Calu3 (cell line): ENCODE measurements at regions not wholly inside any gene's neighbourhood (a gene's known extent, or its start where the extent isn't known, plus 50 kb on each side); places are given as distances from the start of the nearest gene placed in this dataset.

Experiments used
- BruUV-seq: library from RNA; stranded (reverse); fragments of 400-500 nt; replicated peaks from 2 replicates; lab custom pipeline; 2021; lab: Mats Ljungman, UMichigan
- CTCF ChIA-PET: fragments of 300-600 bp; sonication (Branson Sonifier 250); formaldehyde crosslinking; loops from one replicate; lab custom pipeline; 2022; ENCODE audit warnings: antibody characterized with exemption; lab: Charles Lee
- DNase-seq: peaks from one replicate; pipeline ENCODE4 v3.0.0; 2022
- H3K27ac Mint-ChIP-seq: one replicate; pipeline ENCODE4 v1.8.0; 2022; ENCODE audit warnings: mixed read lengths; ENCODE audit not compliant: unreplicated experiment
- H3K27me3 Mint-ChIP-seq: one replicate; pipeline ENCODE4 v1.8.0; 2022; ENCODE audit warnings: mixed read lengths; ENCODE audit not compliant: unreplicated experiment
- H3K36me3 Mint-ChIP-seq: one replicate; pipeline ENCODE4 v1.8.0; 2022; ENCODE audit warnings: mild to moderate bottlenecking, moderate library complexity, mixed read lengths; ENCODE audit not compliant: insufficient read depth, unreplicated experiment
- H3K4me1 Mint-ChIP-seq: one replicate; pipeline ENCODE4 v1.8.0; 2022; ENCODE audit warnings: mild to moderate bottlenecking, low read depth, mixed read lengths; ENCODE audit not compliant: unreplicated experiment
- H3K4me3 Mint-ChIP-seq: one replicate; pipeline ENCODE4 v1.8.0; 2022; ENCODE audit warnings: mild to moderate bottlenecking, low read depth, moderate library complexity, mixed read lengths; ENCODE audit not compliant: unreplicated experiment
- H3K9me3 Mint-ChIP-seq: one replicate; pipeline ENCODE4 v1.8.0; 2022; ENCODE audit warnings: low read depth, mixed read lengths; ENCODE audit not compliant: unreplicated experiment
- CTCF ChIP-seq: fragments of 200-600 bp; IDR thresholded peaks from one replicate; pipeline ENCODE4 v1.8.0; 2022; ENCODE audit warnings: antibody characterized with exemption; ENCODE audit not compliant: unreplicated experiment
- intact Hi-C: fragments of 100-400 bp; cut with micrococcal nuclease; formaldehyde crosslinking; loops from one replicate; pipeline ENCODE4 v1.10.0; 2022; ENCODE audit not compliant: unreplicated experiment

GRCh38 chr6:141123049-141123448, 1009.7 kb upstream of the GJE1 start:
- intact Hi-C loops = no loop called here

GRCh38 chr6:141118991-141119390, 1013.7 kb upstream of the GJE1 start:
- CTCF ChIA-PET = no interaction called here
- BruUV-seq = no TSS peak
- intact Hi-C loops = no loop called here

More at GRCh38 chr6:141123049-141123448, 1009.7 kb upstream of the GJE1 start:
- Mint-ChIP-seq H3K27ac (no peak overlapping the region), H3K27me3 (no peaks in the 10 kb centered on the region), H3K4me1 (no peaks in the 10 kb centered on the region), H3K4me3 (no peak overlapping the region), H3K9me3 (no peaks in the 10 kb centered on the region), H3K36me3 (no peaks in the 10 kb centered on the region)
- no peak for TF ChIP-seq CTCF
- CTCF ChIA-PET = no interaction called here
- no peak for DNase-seq
- BruUV-seq = no TSS peak

GRCh38 chr6:141117874-141118273, 1014.9 kb upstream of the GJE1 start:
- no peak for DNase-seq
- H3K27me3 Mint-ChIP-seq = no peaks in the 10 kb centered on the region
- H3K27ac Mint-ChIP-seq = no peak overlapping the region
- H3K36me3 Mint-ChIP-seq = no peaks in the 10 kb centered on the region
- BruUV-seq = no TSS peak
- intact Hi-C loops = no loop called here
- no peak for TF ChIP-seq CTCF
- no peaks in the 10 kb centered on the region for H3K4me1 Mint-ChIP-seq
- no peaks in the 10 kb centered on the region for H3K9me3 Mint-ChIP-seq
- H3K4me3 Mint-ChIP-seq = no peak overlapping the region
- CTCF ChIA-PET = no interaction called here

More at GRCh38 chr6:141118991-141119390, 1013.7 kb upstream of the GJE1 start:
- no peaks in the 10 kb centered on the region for H3K4me1 Mint-ChIP-seq
- no peak for TF ChIP-seq CTCF
- H3K4me3 Mint-ChIP-seq = no peak overlapping the region
- H3K27me3 Mint-ChIP-seq = no peaks in the 10 kb centered on the region
- H3K27ac Mint-ChIP-seq = no peak overlapping the region
- no peaks in the 10 kb centered on the region for H3K36me3 Mint-ChIP-seq
- DNase-seq = no peak
- H3K9me3 Mint-ChIP-seq = no peaks in the 10 kb centered on the region

GRCh38 chr6:141110481-141110880, 1022.2 kb upstream of the GJE1 start:
- intact Hi-C loops = no loop called here
- Mint-ChIP-seq H3K27me3 (no peaks in the 10 kb centered on the region), H3K4me3 (no peak overlapping the region)

More at GRCh38 chr6:141110481-141110880, 1022.2 kb upstream of the GJE1 start:
- Mint-ChIP-seq H3K36me3 (no peaks in the 10 kb centered on the region), H3K27ac (no peak overlapping the region), H3K4me1 (no peaks in the 10 kb centered on the region), H3K9me3 (no peaks in the 10 kb centered on the region)
- no peak for TF ChIP-seq CTCF
- no TSS peak for BruUV-seq
- no peak for DNase-seq
- CTCF ChIA-PET = no interaction called here
